ENCODE measurements at regions not wholly inside any gene's neighbourhood (a gene's known extent, or its start where the extent isn't known, plus 50 kb on each side); places are given as distances from the start of the nearest gene placed in this dataset.

DNA sequence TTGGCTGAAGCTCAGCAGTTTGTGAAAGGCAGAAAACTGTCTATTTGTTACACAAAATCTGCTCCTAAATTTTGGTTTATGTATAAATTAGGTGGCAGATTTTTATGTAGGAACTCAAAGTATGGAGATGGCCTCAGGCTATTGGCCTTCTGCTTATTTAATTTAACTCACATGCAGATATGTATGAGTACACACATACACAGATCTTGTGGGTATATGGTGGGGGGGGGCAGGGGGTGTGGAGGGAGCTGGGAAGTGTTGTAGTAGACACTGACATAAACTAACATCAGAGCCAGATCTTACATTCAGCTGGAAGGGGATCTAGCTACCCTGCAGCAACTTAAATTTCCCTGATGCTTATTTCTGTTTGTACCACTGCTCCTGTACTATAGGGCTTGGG, 170.8 kb downstream of the EPM2A start:
- TF ChIP-seq, protein P1, sequence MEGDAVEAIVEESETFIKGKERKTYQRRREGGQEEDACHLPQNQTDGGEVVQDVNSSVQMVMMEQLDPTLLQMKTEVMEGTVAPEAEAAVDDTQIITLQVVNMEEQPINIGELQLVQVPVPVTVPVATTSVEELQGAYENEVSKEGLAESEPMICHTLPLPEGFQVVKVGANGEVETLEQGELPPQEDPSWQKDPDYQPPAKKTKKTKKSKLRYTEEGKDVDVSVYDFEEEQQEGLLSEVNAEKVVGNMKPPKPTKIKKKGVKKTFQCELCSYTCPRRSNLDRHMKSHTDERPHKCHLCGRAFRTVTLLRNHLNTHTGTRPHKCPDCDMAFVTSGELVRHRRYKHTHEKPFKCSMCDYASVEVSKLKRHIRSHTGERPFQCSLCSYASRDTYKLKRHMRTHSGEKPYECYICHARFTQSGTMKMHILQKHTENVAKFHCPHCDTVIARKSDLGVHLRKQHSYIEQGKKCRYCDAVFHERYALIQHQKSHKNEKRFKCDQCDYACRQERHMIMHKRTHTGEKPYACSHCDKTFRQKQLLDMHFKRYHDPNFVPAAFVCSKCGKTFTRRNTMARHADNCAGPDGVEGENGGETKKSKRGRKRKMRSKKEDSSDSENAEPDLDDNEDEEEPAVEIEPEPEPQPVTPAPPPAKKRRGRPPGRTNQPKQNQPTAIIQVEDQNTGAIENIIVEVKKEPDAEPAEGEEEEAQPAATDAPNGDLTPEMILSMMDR (IDR thresholded peaks at IDR 0.05), result no peak
- TF ChIP-seq POLR2A (IDR thresholded peaks at IDR 0.05), result no peak

All from Peyer's patch (tissue), 4 donors.